Middle frontal gyrus (tissue), 1 donor: ENCODE measurements at regions not wholly inside any gene's neighbourhood (a gene's known extent, or its start where the extent isn't known, plus 50 kb on each side); places are given as distances from the start of the nearest gene placed in this dataset.
A peak's percentile ranks its signal among the peaks of the same experiment; 100 is the strongest.

ENCODE experiments used
- DNase-seq: peaks from one replicate; pipeline ENCODE4 v3.0.0-alpha.2; 2015; ENCODE audit warnings: low spot score; ENCODE audit errors: extremely low spot score

- DNase-seq = no peak
Observed at GRCh38 chr6:98516206-98516605, 318.2 kb upstream of the POU3F2 start.

- no peak for DNase-seq
Observed at GRCh38 chr6:98516866-98517265, 317.5 kb upstream of the POU3F2 start.

GRCh38 chr6:98525860-98526259 is 308.5 kb upstream of the POU3F2 start:
- no peak for DNase-seq

GRCh38 chr6:98526465-98526864 is 307.9 kb upstream of the POU3F2 start:
- no peak for DNase-seq

- DNase-seq = peak; percentile 7
Observed at GRCh38 chr6:98529364-98529763, 305.0 kb upstream of the POU3F2 start.

GRCh38 chr6:98530732-98531131 is 303.6 kb upstream of the POU3F2 start:
- DNase-seq = no peak

- DNase-seq = no peak
Observed at GRCh38 chr6:98532004-98532403, 302.4 kb upstream of the POU3F2 start.

- DNase-seq = no peak
Observed at GRCh38 chr6:98539741-98540140, 294.6 kb upstream of the POU3F2 start.

- DNase-seq = no peak
Observed at GRCh38 chr6:98546376-98546775, 288.0 kb upstream of the POU3F2 start.

- DNase-seq = no peak
Observed at GRCh38 chr6:98547151-98547550, 287.2 kb upstream of the POU3F2 start.

GRCh38 chr6:98547634-98548033 is 286.7 kb upstream of the POU3F2 start:
- no peak for DNase-seq

- no peak for DNase-seq
Observed at GRCh38 chr6:98548301-98548700, 286.1 kb upstream of the POU3F2 start.

- no peak for DNase-seq
Observed at GRCh38 chr6:98560418-98560817, 274.0 kb upstream of the POU3F2 start.

GRCh38 chr6:98560841-98561240 is 273.5 kb upstream of the POU3F2 start:
- no peak for DNase-seq

- DNase-seq = peak; percentile 19
Observed at GRCh38 chr6:98566126-98566525, 268.2 kb upstream of the POU3F2 start.

GRCh38 chr6:98572579-98572978 is 261.8 kb upstream of the POU3F2 start:
- no peak for DNase-seq

GRCh38 chr6:98574984-98575383 is 259.4 kb upstream of the POU3F2 start:
- DNase-seq = peak; percentile 26

- no peak for DNase-seq
Observed at GRCh38 chr6:98576791-98577190, 257.6 kb upstream of the POU3F2 start.

GRCh38 chr6:98578016-98578415 is 256.4 kb upstream of the POU3F2 start:
- no peak for DNase-seq

- no peak for DNase-seq
Observed at GRCh38 chr6:98579079-98579478, 255.3 kb upstream of the POU3F2 start.

- DNase-seq = no peak
Observed at GRCh38 chr6:98579941-98580340, 254.4 kb upstream of the POU3F2 start.

- no peak for DNase-seq
Observed at GRCh38 chr6:98581705-98582104, 252.7 kb upstream of the POU3F2 start.

- no peak for DNase-seq
Observed at GRCh38 chr6:98583506-98583905, 250.9 kb upstream of the POU3F2 start.

GRCh38 chr6:98586163-98586562 is 248.2 kb upstream of the POU3F2 start:
- DNase-seq = no peak
